C4-2B (cell line): ENCODE measurements at regions not wholly inside any gene's neighbourhood (a gene's known extent, or its start where the extent isn't known, plus 50 kb on each side); places are given as distances from the start of the nearest gene placed in this dataset.

Experiments
- ZFX ChIP-seq: fragments of 450-650 bp; IDR thresholded peaks from 2 replicates; pipeline ENCODE4 v1.6.1; 2017
- TF ChIP-seq, protein P1 (sequence below): fragments of 450-650 bp; conservative IDR thresholded peaks from 2 replicates; pipeline ENCODE4 v1.5.1; 2017; ENCODE audit warnings: mild to moderate bottlenecking

DNA sequence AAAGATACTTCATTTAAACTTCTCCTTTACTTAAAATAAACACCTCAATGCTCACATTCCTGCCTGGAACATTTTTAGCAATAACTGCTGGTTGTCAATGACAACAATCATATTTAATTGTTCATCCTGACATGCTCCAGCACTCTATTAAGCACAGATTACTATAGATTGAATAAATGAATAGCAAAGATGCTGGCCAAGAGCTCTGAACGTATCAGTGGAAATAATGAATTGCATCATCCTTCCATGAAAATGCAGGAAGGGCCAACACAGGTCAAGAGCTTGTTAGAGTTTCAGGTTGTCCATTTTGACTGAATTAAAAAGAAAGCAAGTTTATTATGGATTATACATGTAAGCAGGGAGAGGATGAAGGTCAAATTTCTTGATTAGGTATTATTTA lies 994.0 kb downstream of the TSN start:
- TF ChIP-seq, protein P1, sequence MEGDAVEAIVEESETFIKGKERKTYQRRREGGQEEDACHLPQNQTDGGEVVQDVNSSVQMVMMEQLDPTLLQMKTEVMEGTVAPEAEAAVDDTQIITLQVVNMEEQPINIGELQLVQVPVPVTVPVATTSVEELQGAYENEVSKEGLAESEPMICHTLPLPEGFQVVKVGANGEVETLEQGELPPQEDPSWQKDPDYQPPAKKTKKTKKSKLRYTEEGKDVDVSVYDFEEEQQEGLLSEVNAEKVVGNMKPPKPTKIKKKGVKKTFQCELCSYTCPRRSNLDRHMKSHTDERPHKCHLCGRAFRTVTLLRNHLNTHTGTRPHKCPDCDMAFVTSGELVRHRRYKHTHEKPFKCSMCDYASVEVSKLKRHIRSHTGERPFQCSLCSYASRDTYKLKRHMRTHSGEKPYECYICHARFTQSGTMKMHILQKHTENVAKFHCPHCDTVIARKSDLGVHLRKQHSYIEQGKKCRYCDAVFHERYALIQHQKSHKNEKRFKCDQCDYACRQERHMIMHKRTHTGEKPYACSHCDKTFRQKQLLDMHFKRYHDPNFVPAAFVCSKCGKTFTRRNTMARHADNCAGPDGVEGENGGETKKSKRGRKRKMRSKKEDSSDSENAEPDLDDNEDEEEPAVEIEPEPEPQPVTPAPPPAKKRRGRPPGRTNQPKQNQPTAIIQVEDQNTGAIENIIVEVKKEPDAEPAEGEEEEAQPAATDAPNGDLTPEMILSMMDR, result no peak
- no peak for TF ChIP-seq ZFX
